ENCODE measurements at regions not wholly inside any gene's neighbourhood (a gene's known extent, or its start where the extent isn't known, plus 50 kb on each side); places are given as distances from the start of the nearest gene placed in this dataset.

DNA sequence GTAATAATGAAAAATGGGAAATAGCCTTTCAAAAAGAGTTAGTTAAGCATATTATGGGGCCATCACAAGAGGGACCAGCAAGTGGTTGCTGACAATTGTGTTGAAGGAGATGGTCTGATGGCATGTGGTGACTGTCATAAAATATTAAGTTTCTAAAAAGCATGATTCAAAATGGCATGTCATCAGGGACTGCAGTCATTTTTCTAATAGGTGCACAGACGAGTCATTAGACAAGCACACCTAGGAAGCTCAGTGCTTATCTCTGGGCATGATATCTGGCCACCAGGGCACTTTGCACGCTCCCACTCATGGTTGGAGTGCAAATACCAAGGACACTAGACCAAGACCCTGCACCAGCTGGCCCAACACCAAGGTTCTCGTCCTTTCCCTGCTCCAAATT is 226.5 kb downstream of the ANKRD60 start:
- no peak overlapping the region for H3K27ac ChIP-seq (ENCODE audit: low read depth in 2 of 2, low read length in 2 of 2)
- no peaks in the 10 kb centered on the region for H3K9me3 ChIP-seq (ENCODE audit: control insufficient read depth in 2 of 3, insufficient read depth in 1 of 3, low read length in 3 of 3)
- intact Hi-C loops (cut with DNase I): no loop called here
- H3K4me1 ChIP-seq (ENCODE audit: control insufficient read depth in 2 of 3, insufficient read depth in 2 of 3, low read depth in 1 of 3, low read length in 3 of 3): no peaks in the 10 kb centered on the region
- FAIRE-seq (no peak), DNase-seq (no peak)
- no peak overlapping the region for H3K4me3 ChIP-seq (ENCODE audit: low read length in 3 of 3)
- H3K36me3 ChIP-seq (ENCODE audit: control insufficient read depth in 2 of 3, insufficient read depth in 3 of 3, low read length in 3 of 3): no peaks in the 10 kb centered on the region
- H3K9ac ChIP-seq (ENCODE audit: low read length in 3 of 3): no peak overlapping the region
- no peaks in the 10 kb centered on the region for H3K27me3 ChIP-seq (ENCODE audit: control insufficient read depth, insufficient read depth, low read length)
- TF ChIP-seq, protein P1, sequence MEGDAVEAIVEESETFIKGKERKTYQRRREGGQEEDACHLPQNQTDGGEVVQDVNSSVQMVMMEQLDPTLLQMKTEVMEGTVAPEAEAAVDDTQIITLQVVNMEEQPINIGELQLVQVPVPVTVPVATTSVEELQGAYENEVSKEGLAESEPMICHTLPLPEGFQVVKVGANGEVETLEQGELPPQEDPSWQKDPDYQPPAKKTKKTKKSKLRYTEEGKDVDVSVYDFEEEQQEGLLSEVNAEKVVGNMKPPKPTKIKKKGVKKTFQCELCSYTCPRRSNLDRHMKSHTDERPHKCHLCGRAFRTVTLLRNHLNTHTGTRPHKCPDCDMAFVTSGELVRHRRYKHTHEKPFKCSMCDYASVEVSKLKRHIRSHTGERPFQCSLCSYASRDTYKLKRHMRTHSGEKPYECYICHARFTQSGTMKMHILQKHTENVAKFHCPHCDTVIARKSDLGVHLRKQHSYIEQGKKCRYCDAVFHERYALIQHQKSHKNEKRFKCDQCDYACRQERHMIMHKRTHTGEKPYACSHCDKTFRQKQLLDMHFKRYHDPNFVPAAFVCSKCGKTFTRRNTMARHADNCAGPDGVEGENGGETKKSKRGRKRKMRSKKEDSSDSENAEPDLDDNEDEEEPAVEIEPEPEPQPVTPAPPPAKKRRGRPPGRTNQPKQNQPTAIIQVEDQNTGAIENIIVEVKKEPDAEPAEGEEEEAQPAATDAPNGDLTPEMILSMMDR (IDR thresholded peaks at IDR 0.05; ENCODE audit: borderline replicate concordance, extremely low read depth, insufficient read depth): no peak

DNA sequence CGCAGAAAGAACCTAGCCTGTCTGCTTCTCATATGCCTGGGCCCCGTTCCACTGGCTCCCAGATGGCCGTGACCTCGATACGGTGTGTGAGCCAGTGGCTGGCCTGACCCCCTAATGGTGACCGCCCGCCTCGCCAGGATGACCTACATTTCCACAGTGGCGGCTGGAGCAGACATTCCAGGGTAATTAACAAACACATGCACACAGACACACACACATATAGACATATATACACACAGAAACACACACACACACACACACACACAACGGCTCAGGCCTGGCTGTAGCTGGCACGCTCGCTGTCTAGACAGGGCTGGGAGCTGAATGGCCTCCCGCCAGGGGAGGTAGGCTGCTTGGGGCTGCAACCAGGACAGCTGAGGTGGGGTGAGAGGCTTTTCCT is 227.1 kb downstream of the ANKRD60 start:
- no peaks in the 10 kb centered on the region for H3K9me3 ChIP-seq (ENCODE audit: control insufficient read depth in 2 of 3, insufficient read depth in 1 of 3, low read length in 3 of 3)
- no peaks in the 10 kb centered on the region for H3K36me3 ChIP-seq (ENCODE audit: control insufficient read depth in 2 of 3, insufficient read depth in 3 of 3, low read length in 3 of 3)
- no peak overlapping the region for H3K27ac ChIP-seq (ENCODE audit: low read depth in 2 of 2, low read length in 2 of 2)
- TF ChIP-seq, protein P1 (IDR thresholded peaks at IDR 0.05; ENCODE audit: borderline replicate concordance, extremely low read depth, insufficient read depth): no peak
- no peaks in the 10 kb centered on the region for H3K4me1 ChIP-seq (ENCODE audit: control insufficient read depth in 2 of 3, insufficient read depth in 2 of 3, low read depth in 1 of 3, low read length in 3 of 3)
- DNase-seq (peak in 4 of 5 donors; percentile 48 to 61 (median 54)), FAIRE-seq (no peak)
- no peak overlapping the region for H3K4me3 ChIP-seq (ENCODE audit: low read length in 3 of 3)
- H3K27me3 ChIP-seq (ENCODE audit: control insufficient read depth, insufficient read depth, low read length): no peaks in the 10 kb centered on the region
- intact Hi-C loops (cut with DNase I): no loop called here
- no peak overlapping the region for H3K9ac ChIP-seq (ENCODE audit: low read length in 3 of 3)

DNA sequence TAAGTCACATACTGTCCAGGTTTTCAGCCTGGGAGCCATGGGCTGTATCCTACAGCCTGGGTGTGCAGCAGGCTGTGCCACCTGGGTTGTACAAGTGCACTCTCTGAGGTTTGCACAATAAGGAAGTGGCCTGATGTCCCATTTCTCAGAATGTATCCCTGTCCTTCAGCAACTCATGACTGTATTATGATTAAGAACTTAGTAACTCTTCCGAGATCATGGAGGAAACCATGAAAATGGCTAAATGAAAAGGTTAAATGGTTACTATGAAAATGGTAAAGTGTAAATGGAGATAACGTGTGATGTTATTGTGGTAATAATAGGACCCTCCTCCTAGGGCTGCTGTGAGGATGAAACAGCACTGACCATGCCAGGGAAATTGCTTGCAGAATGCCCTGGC is 227.6 kb downstream of the ANKRD60 start:
- H3K9me3 ChIP-seq (ENCODE audit: control insufficient read depth in 2 of 3, insufficient read depth in 1 of 3, low read length in 3 of 3): no peaks in the 10 kb centered on the region
- DNase-seq (no peak), FAIRE-seq (no peak)
- no peaks in the 10 kb centered on the region for H3K36me3 ChIP-seq (ENCODE audit: control insufficient read depth in 2 of 3, insufficient read depth in 3 of 3, low read length in 3 of 3)
- intact Hi-C loops (cut with DNase I): no loop called here
- H3K27ac ChIP-seq (ENCODE audit: low read depth in 2 of 2, low read length in 2 of 2): no peak overlapping the region
- no peak overlapping the region for H3K9ac ChIP-seq (ENCODE audit: low read length in 3 of 3)
- H3K4me3 ChIP-seq (ENCODE audit: low read length in 3 of 3): no peak overlapping the region
- no peaks in the 10 kb centered on the region for H3K27me3 ChIP-seq (ENCODE audit: control insufficient read depth, insufficient read depth, low read length)
- H3K4me1 ChIP-seq (ENCODE audit: control insufficient read depth in 2 of 3, insufficient read depth in 2 of 3, low read depth in 1 of 3, low read length in 3 of 3): no peaks in the 10 kb centered on the region
- TF ChIP-seq, protein P1 (IDR thresholded peaks at IDR 0.05; ENCODE audit: borderline replicate concordance, extremely low read depth, insufficient read depth): no peak

DNA sequence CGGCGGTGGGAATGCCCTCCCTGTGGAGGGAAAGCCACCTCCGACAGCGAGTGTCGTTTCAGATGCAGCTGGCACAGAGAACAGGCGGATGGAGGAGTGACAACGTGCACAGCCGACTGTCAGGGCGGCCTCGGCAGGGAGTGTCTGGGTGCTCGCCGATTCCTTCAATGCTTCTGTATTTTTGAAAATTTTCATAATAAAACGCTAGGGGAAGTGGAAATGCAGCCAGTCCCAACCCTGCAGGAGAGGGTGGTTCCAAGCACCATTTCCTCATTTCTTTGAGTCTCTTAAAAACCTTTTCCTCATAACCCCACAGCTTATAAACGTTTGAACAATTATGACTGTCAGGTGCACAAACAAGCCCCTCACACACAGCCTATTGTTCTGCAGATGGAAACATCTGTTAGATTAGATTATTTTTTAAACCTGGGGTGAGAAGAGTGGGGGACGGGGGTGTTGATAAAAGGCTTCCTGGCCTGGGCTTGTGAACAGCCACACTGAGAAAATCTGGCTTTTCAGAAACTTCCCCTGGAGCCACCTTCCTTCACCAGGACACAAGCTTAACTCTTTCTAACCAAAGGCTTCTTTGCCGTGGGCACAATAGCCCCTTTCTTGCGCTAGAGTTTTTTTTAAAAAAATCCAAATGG is 228.9 kb downstream of the ANKRD60 start:
- Histone ChIP-seq H3K9ac (ENCODE audit: low read length in 3 of 3) (no peak overlapping the region), H3K4me1 (ENCODE audit: control insufficient read depth in 2 of 3, insufficient read depth in 2 of 3, low read depth in 1 of 3, low read length in 3 of 3) (no peaks in the 10 kb centered on the region), H3K27me3 (ENCODE audit: control insufficient read depth, insufficient read depth, low read length) (no peaks in the 10 kb centered on the region), H3K27ac (ENCODE audit: low read depth in 2 of 2, low read length in 2 of 2) (no peak overlapping the region), H3K9me3 (ENCODE audit: control insufficient read depth in 2 of 3, insufficient read depth in 1 of 3, low read length in 3 of 3) (no peaks in the 10 kb centered on the region), H3K36me3 (ENCODE audit: control insufficient read depth in 2 of 3, insufficient read depth in 3 of 3, low read length in 3 of 3) (no peaks in the 10 kb centered on the region), H3K4me3 (ENCODE audit: low read length in 3 of 3) (no peak overlapping the region)
- no peak for FAIRE-seq
- intact Hi-C loops (cut with DNase I): no loop called here
- TF ChIP-seq, protein P1 (IDR thresholded peaks at IDR 0.05; ENCODE audit: borderline replicate concordance, extremely low read depth, insufficient read depth): no peak
- DNase-seq: peak in 1 of 5 donors; percentile 29

Measured in kidney (tissue), 13 donors.